ENCODE measurements at regions not wholly inside any gene's neighbourhood (a gene's known extent, or its start where the extent isn't known, plus 50 kb on each side); places are given as distances from the start of the nearest gene placed in this dataset.

DNA sequence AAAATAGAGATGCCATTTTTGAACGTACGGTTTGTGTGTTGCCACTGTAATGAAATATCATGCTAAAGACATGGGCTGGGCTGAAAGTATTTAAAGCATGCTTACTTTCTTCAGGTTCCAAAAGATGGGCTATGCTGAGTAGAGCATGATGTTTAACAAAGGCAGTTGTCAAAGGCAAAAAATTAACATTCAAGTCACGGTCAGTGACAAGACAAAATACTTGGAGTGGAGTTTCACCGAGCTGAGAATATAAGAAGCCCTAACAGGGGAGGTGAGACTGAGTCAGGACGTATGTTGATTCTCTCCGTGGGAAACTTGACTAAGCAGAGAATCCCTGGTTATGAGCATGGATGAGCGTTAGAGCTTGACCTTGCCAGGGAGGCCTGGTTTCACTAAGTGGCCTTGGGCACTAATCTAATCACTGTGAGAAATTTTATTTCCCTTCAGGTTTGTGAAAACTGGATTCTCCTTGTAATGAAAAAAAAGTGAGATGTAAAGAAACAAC is 218.2 kb upstream of the ADAMTS9 start:
- TF ChIP-seq POLR2A (IDR thresholded peaks at IDR 0.05) = no peak
- TF ChIP-seq, protein P1, sequence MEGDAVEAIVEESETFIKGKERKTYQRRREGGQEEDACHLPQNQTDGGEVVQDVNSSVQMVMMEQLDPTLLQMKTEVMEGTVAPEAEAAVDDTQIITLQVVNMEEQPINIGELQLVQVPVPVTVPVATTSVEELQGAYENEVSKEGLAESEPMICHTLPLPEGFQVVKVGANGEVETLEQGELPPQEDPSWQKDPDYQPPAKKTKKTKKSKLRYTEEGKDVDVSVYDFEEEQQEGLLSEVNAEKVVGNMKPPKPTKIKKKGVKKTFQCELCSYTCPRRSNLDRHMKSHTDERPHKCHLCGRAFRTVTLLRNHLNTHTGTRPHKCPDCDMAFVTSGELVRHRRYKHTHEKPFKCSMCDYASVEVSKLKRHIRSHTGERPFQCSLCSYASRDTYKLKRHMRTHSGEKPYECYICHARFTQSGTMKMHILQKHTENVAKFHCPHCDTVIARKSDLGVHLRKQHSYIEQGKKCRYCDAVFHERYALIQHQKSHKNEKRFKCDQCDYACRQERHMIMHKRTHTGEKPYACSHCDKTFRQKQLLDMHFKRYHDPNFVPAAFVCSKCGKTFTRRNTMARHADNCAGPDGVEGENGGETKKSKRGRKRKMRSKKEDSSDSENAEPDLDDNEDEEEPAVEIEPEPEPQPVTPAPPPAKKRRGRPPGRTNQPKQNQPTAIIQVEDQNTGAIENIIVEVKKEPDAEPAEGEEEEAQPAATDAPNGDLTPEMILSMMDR (IDR thresholded peaks at IDR 0.05) = no peak

All from thyroid gland (tissue), 4 donors.